HepG2 (cell line): ENCODE measurements at regions not wholly inside any gene's neighbourhood (a gene's known extent, or its start where the extent isn't known, plus 50 kb on each side); places are given as distances from the start of the nearest gene placed in this dataset.

ENCODE experiments used
- ATAC-seq: fragments of 200-7000 bp; cut with Tn5 transposase; 3 replicates; pipeline ENCODE4 v1.9.1; 2020; ENCODE audit warnings: mild to moderate bottlenecking, moderate library complexity
- BruUV-seq: library from RNA; stranded (reverse); fragments of 400-500 nt; replicated peaks from 2 replicates; lab custom pipeline; 2021; lab: Mats Ljungman, UMichigan
- CTCF ChIA-PET: fragments of 300-600 bp; formaldehyde crosslinking; extraction: SDS; loops from one replicate; lab custom pipeline; 2021; ENCODE audit warnings: low total read pairs, inconsistent platforms, low intra/inter-chr PET ratio; lab: Yijun Ruan, JAX
- POLR2A ChIA-PET: fragments of 350-600 bp; sonication (Branson Sonifier 250); formaldehyde crosslinking; loops from one replicate; lab custom pipeline; 2020; ENCODE audit warnings: antibody characterized with exemption, inconsistent platforms; lab: Yijun Ruan, JAX
- DNase-seq: peaks from one replicate; pipeline ENCODE4 v3.0.0-alpha.2; 2015; ENCODE audit warnings: low spot score
- FAIRE-seq: peaks from 3 replicates; lab custom pipeline; 2011; peaks lifted over from hg19 to GRCh38; lab: Jason Lieb, UNC
- H2AFZ ChIP-seq: one replicate; pipeline ENCODE4 v1.6.1; 2011; ENCODE audit warnings: low read length, inconsistent platforms
- H3K27ac ChIP-seq: fragments of 300-600 bp; 3 replicates; pipeline ENCODE4 v1.8.0; 2011; ENCODE audit warnings: mixed run types, mild to moderate bottlenecking, mixed read lengths, low read length, inconsistent platforms; ENCODE audit not compliant: insufficient read depth; ENCODE audit errors: extremely low read length
- H3K27me3 ChIP-seq, 2 experiments: fragments of 200-600 bp in 1 of 2; 2 replicates in 1 of 2; 3 replicates in 1 of 2; pipeline versions ENCODE4 v1.6.0 to v1.8.0; 2011; ENCODE audit warnings: low read length in 2 of 2, mild to moderate bottlenecking in 2 of 2, moderate library complexity in 2 of 2, inconsistent platforms in 1 of 2; ENCODE audit not compliant: insufficient read depth in 2 of 2, control insufficient read depth in 1 of 2
- H3K36me3 ChIP-seq, 2 experiments: fragments of 200-600 bp in 1 of 2; replicated peaks in 1 of 2; 2 replicates in 1 of 2; 3 replicates in 1 of 2; pipeline versions ENCODE4 v1.5.1 to v1.8.0; 2011; ENCODE audit warnings: low read length in 2 of 2, inconsistent platforms in 1 of 2; ENCODE audit not compliant: insufficient read depth in 2 of 2, control insufficient read depth in 1 of 2
- H3K4me1 ChIP-seq: 2 replicates; pipeline ENCODE4 v1.5.1; 2012; ENCODE audit warnings: low read length, inconsistent platforms; ENCODE audit not compliant: insufficient read depth
- H3K4me2 ChIP-seq: 2 replicates; pipeline ENCODE4 v1.6.0; 2011; ENCODE audit warnings: low read depth, low read length, inconsistent platforms
- H3K4me3 ChIP-seq, 3 experiments: fragments of 200-600 bp in 1 of 3; sonication (generic), shearing (Covaris generic) in 1 of 3; replicated peaks in 1 of 3; 2 replicates each; pipeline ENCODE4 v1.5.1; 2011 to 2016; ENCODE audit warnings: low read length in 3 of 3, inconsistent platforms in 2 of 3, low read depth in 2 of 3, mild to moderate bottlenecking in 2 of 3, control low read depth in 1 of 3, mixed read lengths in 1 of 3; ENCODE audit not compliant: insufficient read depth in 1 of 3
- H3K79me2 ChIP-seq: one replicate; pipeline ENCODE4 v1.6.1; 2011; ENCODE audit warnings: low read length, inconsistent platforms; ENCODE audit not compliant: insufficient read depth
- H3K9ac ChIP-seq: 2 replicates; pipeline ENCODE4 v1.6.0; 2011; ENCODE audit warnings: mild to moderate bottlenecking, low read depth, low read length, inconsistent platforms; ENCODE audit not compliant: insufficient read depth
- H3K9me3 ChIP-seq: 2 replicates; pipeline ENCODE4 v1.5.1; 2012; ENCODE audit warnings: mild to moderate bottlenecking, low read length
- H4K20me1 ChIP-seq: 2 replicates; pipeline ENCODE4 v1.6.0; 2011; ENCODE audit warnings: inconsistent platforms, mild to moderate bottlenecking, low read length, moderate library complexity; ENCODE audit not compliant: insufficient read depth
- ASH2L ChIP-seq: fragments of 300-600, 200-600 bp; sonication (generic); IDR thresholded peaks from 2 replicates; pipeline ENCODE4 v1.7.0; 2017; ENCODE audit warnings: low read depth, mild to moderate bottlenecking, moderate library complexity, mixed read lengths, low read length; ENCODE audit not compliant: insufficient read length
- FOXP1 ChIP-seq, 2 experiments: fragments of 450-650 bp in 1 of 2; IDR thresholded peaks; 2 replicates each; pipeline ENCODE4 v1.6.1; 2017 to 2018; ENCODE audit warnings: antibody characterized with exemption in 1 of 2
- GATAD2A ChIP-seq: IDR thresholded peaks from 2 replicates; pipeline ENCODE4 v1.6.1; 2016
- HNRNPLL ChIP-seq: fragments of 200-400 bp; formaldehyde crosslinking; IDR thresholded peaks from 2 replicates; pipeline ENCODE4 v1.6.1; 2017; ENCODE audit warnings: mild to moderate bottlenecking, low read depth, low read length; ENCODE audit not compliant: poor library complexity, severe bottlenecking
- MED8 ChIP-seq: sonication (generic); formaldehyde crosslinking; IDR thresholded peaks from 2 replicates; pipeline ENCODE4 v1.8.1; 2023; ENCODE audit warnings: mild to moderate bottlenecking, missing genetic modification reagents; ENCODE audit not compliant: insufficient replicate concordance
- NR2F2 ChIP-seq: IDR thresholded peaks from 2 replicates; pipeline ENCODE4 v1.6.1; 2012; ENCODE audit warnings: low read depth, inconsistent platforms, borderline replicate concordance
- PCBP2 ChIP-seq: fragments of 200-400 bp; formaldehyde crosslinking; optimal IDR thresholded peaks from 2 replicates; pipeline ENCODE3; 2018; ENCODE audit warnings: low read length, low read depth; ENCODE audit not compliant: poor library complexity, severe bottlenecking
- SIN3B ChIP-seq: fragments of 150-350 bp; IDR thresholded peaks from 2 replicates; pipeline ENCODE4 v1.6.1; 2014; ENCODE audit warnings: low read length
- STAT5B ChIP-seq: sonication (generic); formaldehyde crosslinking; IDR thresholded peaks from 2 replicates; pipeline ENCODE4 v1.4.0; 2020; ENCODE audit warnings: missing genetic modification reagents
- ZNF20 ChIP-seq: sonication (generic); formaldehyde crosslinking; IDR thresholded peaks from 2 replicates; pipeline ENCODE4 v1.4.0; 2020; ENCODE audit warnings: mild to moderate bottlenecking, moderate library complexity, missing genetic modification reagents
- ZNF224 ChIP-seq: sonication (generic); formaldehyde crosslinking; IDR thresholded peaks from 2 replicates; pipeline ENCODE4 v1.5.0; 2020; ENCODE audit warnings: mild to moderate bottlenecking, missing genetic modification reagents
- ZNF230 ChIP-seq: sonication (generic); formaldehyde crosslinking; IDR thresholded peaks from 2 replicates; pipeline ENCODE4 v1.4.0; 2020; ENCODE audit warnings: mild to moderate bottlenecking, missing genetic modification reagents
- ZNF7 ChIP-seq: IDR thresholded peaks from 2 replicates; pipeline ENCODE4 v1.6.1; 2016; ENCODE audit warnings: missing biosample characterization, missing genetic modification reagents
- ZNF850 ChIP-seq: sonication (generic); formaldehyde crosslinking; conservative IDR thresholded peaks from 2 replicates; pipeline ENCODE4 v1.9.0; 2021; ENCODE audit warnings: mild to moderate bottlenecking, missing genetic modification reagents
- ZSCAN12 ChIP-seq: sonication (generic); formaldehyde crosslinking; IDR thresholded peaks from 2 replicates; pipeline ENCODE4 v1.9.0; 2021; ENCODE audit warnings: mild to moderate bottlenecking, missing genetic modification reagents
- in situ Hi-C: cut with HindIII; loops from 2 replicates; pipeline ENCODE4 v1.10.0; 2017; ENCODE audit warnings: low pct_unique_long_range_greater_than_20kb; ENCODE audit not compliant: extremely low pct_ligation_motif_present
- intact Hi-C: fragments of 100-400 bp; cut with micrococcal nuclease; formaldehyde crosslinking; loops from one replicate; pipeline ENCODE4 v1.10.0; 2022; ENCODE audit not compliant: unreplicated experiment
- TF ChIP-seq, protein P1 (sequence below): IDR thresholded peaks from 2 replicates; pipeline ENCODE4 v1.6.1; 2016; ENCODE audit warnings: missing genetic modification reagents, missing compliant biosample characterization
- TF ChIP-seq, protein P2 (sequence below): sonication (generic); formaldehyde crosslinking; IDR thresholded peaks from 2 replicates; pipeline ENCODE4 v1.4.0; 2020; ENCODE audit warnings: missing genetic modification reagents, borderline replicate concordance
- TF ChIP-seq, protein P3 (sequence below): sonication (generic); formaldehyde crosslinking; IDR thresholded peaks from 2 replicates; pipeline ENCODE4 v1.4.0; 2020; ENCODE audit warnings: mild to moderate bottlenecking, missing genetic modification reagents

DNA sequence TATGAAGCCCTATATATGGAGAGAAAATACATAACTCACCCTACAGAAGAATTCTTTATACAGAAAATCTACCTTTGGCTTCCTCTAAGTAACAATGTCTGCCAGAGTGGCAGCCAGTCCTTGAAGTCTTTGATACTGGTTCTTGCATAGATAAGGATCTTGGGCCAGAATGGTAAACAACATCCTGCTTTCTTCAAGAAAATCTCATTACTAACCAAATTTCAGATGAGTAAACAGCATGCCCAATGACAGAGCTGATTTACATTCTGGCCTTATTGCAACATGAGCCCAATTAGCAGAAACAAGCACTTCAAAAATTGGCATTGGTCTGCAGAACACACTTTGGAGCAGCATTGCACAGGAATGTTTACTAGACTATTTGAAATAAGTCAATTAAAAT, 336.5 kb upstream of the ST6GAL2 start:
- no peaks in the 10 kb centered on the region for H3K27me3 ChIP-seq
- H3K4me2 ChIP-seq, result no peak overlapping the region
- no peaks in the 10 kb centered on the region for H3K4me1 ChIP-seq
- ChIA-PET CTCF (no interaction called here), POLR2A (no interaction called here)
- no peak overlapping the region for H3K27ac ChIP-seq
- intact Hi-C loops (no loop called here), in situ Hi-C loops (no loop called here)
- no peak overlapping the region for H3K4me3 ChIP-seq
- no peak for FAIRE-seq
- no peaks in the 10 kb centered on the region for H3K36me3 ChIP-seq
- DNase-seq, result no peak
- BruUV-seq, result no TSS peak
- H2AFZ ChIP-seq, result no peak overlapping the region
- H4K20me1 ChIP-seq, result no peaks in the 10 kb centered on the region
- no peak for TF ChIP-seq ZSCAN12 (CRISPR knock-in tag)
- no peak for TF ChIP-seq FOXP1 (IDR thresholded peaks at IDR 0.05)
- no peak for TF ChIP-seq FOXP1 (CRISPR knock-in tag; IDR thresholded peaks at IDR 0.05)
- TF ChIP-seq ZNF850 (CRISPR knock-in tag), result no peak
- TF ChIP-seq HNRNPLL, result no peak
- TF ChIP-seq, protein P1, sequence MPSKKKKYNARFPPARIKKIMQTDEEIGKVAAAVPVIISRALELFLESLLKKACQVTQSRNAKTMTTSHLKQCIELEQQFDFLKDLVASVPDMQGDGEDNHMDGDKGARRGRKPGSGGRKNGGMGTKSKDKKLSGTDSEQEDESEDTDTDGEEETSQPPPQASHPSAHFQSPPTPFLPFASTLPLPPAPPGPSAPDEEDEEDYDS, result no peak
- no peak for TF ChIP-seq ZNF230 (CRISPR knock-in tag)
- TF ChIP-seq SIN3B, result no peak
- TF ChIP-seq, protein P2, sequence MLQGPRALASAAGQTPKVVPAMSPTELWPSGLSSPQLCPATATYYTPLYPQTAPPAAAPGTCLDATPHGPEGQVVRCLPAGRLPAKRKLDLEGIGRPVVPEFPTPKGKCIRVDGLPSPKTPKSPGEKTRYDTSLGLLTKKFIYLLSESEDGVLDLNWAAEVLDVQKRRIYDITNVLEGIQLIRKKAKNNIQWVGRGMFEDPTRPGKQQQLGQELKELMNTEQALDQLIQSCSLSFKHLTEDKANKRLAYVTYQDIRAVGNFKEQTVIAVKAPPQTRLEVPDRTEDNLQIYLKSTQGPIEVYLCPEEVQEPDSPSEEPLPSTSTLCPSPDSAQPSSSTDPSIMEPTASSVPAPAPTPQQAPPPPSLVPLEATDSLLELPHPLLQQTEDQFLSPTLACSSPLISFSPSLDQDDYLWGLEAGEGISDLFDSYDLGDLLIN, result no peak
- TF ChIP-seq ZNF7 (CRISPR knock-in tag), result no peak
- TF ChIP-seq STAT5B (CRISPR knock-in tag), result no peak
- no peak for TF ChIP-seq NR2F2
- TF ChIP-seq ASH2L, result no peak
- no peak for TF ChIP-seq MED8 (CRISPR knock-in tag)
- no peak for TF ChIP-seq ZNF20 (CRISPR knock-in tag)
- no peak for TF ChIP-seq GATAD2A
- no peak for TF ChIP-seq PCBP2
- no peak for TF ChIP-seq ZNF224 (CRISPR knock-in tag)
- TF ChIP-seq, protein P3, sequence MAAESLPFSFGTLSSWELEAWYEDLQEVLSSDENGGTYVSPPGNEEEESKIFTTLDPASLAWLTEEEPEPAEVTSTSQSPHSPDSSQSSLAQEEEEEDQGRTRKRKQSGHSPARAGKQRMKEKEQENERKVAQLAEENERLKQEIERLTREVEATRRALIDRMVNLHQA (CRISPR knock-in tag), result no peak
- H3K9me3 ChIP-seq, result peaks cover 18% of the 10 kb centered on the region; the same call in 1 of the 2 replicates
- H3K79me2 ChIP-seq, result no peaks in the 10 kb centered on the region
- no peak overlapping the region for H3K9ac ChIP-seq
- ATAC-seq, result no peak
